ENCODE measurements at regions not wholly inside any gene's neighbourhood (a gene's known extent, or its start where the extent isn't known, plus 50 kb on each side); places are given as distances from the start of the nearest gene placed in this dataset.

GRCh38 chr2:2824588-2824987 is 493.5 kb upstream of the MYT1L start:
- Histone ChIP-seq H4K20me1 (ENCODE audit: low read depth, low read length) (no peaks in the 10 kb centered on the region), H3K4me3 (ENCODE audit: insufficient read depth, low read length, poor library complexity, severe bottlenecking) (no peak overlapping the region), H3K27ac (ENCODE audit: low read depth, low read length) (no peak overlapping the region), H2AFZ (ENCODE audit: low read depth, low read length, severe bottlenecking) (no peak overlapping the region), H3K9ac (ENCODE audit: low read length) (no peak overlapping the region), H3K36me3 (ENCODE audit: low read length) (no peaks in the 10 kb centered on the region), H3F3A (ENCODE audit: insufficient read depth) (no peaks in the 10 kb centered on the region), H3K27me3 (ENCODE audit: low read length) (no peaks in the 10 kb centered on the region), H3K4me2 (ENCODE audit: low read depth, low read length, poor library complexity, severe bottlenecking) (no peak overlapping the region), H3K79me2 (ENCODE audit: insufficient read depth, low read length) (no peaks in the 10 kb centered on the region), H3K9me3 (ENCODE audit: insufficient read depth, low read length) (peaks cover 7% of the 10 kb centered on the region; the same call in 1 of the 2 replicates), H3K9me2 (replicated peaks; ENCODE audit: insufficient read depth, low read length) (no peaks in the 10 kb centered on the region; the same call in 1 of the 2 replicates)
- TF ChIP-seq EZH2phosphoT487 (conservative IDR thresholded peaks at IDR 0.05; ENCODE audit: low read length) (no peak), CTCF (IDR thresholded peaks at IDR 0.05; ENCODE audit: insufficient read depth, low read length, poor library complexity, severe bottlenecking) (no peak)

DNA sequence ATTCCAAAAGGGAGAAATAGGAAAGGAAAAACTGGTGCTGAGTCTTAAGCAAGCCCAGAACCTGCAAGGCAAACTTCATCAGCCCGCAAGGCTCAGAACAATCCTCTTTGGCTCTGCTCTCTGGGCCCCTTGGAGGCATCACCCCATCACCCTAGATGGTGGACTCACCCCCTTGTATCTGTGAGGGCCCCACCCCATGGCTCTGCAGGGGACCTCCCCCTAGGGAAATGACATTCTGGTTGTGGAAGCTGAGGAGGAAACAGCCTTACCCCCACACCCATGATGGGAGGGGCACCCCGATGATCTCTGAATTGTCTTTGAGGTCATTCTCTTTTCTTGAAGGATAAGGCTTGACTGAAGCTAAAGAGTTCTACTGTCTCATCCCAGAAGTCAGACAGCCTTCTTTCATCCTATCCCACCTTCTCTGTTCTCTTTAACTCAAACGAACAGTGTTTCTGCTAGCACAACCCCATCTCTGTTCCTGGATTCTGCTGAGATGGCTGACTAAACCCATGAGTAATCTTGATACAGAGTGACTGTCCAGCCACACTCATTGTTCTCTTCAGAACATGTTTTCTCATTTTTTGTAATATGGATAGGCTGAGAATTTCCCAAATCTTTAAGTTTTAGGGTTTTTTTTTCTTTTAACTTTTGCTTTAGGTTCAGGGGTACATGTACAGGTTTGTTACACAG is 492.1 kb upstream of the MYT1L start:
- H3F3A ChIP-seq (ENCODE audit: insufficient read depth), result no peaks in the 10 kb centered on the region
- TF ChIP-seq EZH2phosphoT487 (conservative IDR thresholded peaks at IDR 0.05; ENCODE audit: low read length) (no peak), CTCF (IDR thresholded peaks at IDR 0.05; ENCODE audit: insufficient read depth, low read length, poor library complexity, severe bottlenecking) (no peak)
- peaks cover 4% of the 10 kb centered on the region; the same call in 1 of the 2 replicates for H3K9me2 ChIP-seq (replicated peaks; ENCODE audit: insufficient read depth, low read length)

DNA sequence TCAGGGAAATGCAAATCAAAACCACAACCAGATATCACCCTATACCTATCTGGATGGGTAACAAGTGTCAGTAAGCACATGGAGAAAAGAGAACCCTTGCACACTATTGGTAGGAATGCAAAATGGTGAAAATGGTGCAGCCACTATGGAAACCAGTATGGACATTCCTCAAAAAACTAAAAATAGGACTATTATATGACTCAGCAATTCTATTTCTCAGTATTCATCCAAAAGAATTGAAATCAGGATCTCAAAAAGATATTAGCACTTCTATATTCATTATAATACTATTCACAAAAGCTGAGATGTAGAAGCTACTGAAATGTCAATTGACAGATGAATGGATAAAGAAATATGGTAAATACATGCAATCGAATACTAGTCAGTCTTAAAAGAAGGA is 491.1 kb upstream of the MYT1L start:
- no peak overlapping the region for H3K4me2 ChIP-seq (ENCODE audit: low read depth, low read length, poor library complexity, severe bottlenecking)
- no peaks in the 10 kb centered on the region for H3F3A ChIP-seq (ENCODE audit: insufficient read depth)
- no peak overlapping the region for H3K27ac ChIP-seq (ENCODE audit: low read depth, low read length)
- H3K79me2 ChIP-seq (ENCODE audit: insufficient read depth, low read length), result no peaks in the 10 kb centered on the region
- H3K9me2 ChIP-seq (replicated peaks; ENCODE audit: insufficient read depth, low read length), result peaks cover 4% of the 10 kb centered on the region; the same call in 1 of the 2 replicates
- TF ChIP-seq CTCF (IDR thresholded peaks at IDR 0.05; ENCODE audit: insufficient read depth, low read length, poor library complexity, severe bottlenecking), result no peak
- TF ChIP-seq EZH2phosphoT487 (conservative IDR thresholded peaks at IDR 0.05; ENCODE audit: low read length), result no peak
- peaks cover 7% of the 10 kb centered on the region; the same call in 1 of the 2 replicates for H3K9me3 ChIP-seq (ENCODE audit: insufficient read depth, low read length)
- no peak overlapping the region for H2AFZ ChIP-seq (ENCODE audit: low read depth, low read length, severe bottlenecking)
- H3K9ac ChIP-seq (ENCODE audit: low read length), result no peak overlapping the region
- no peaks in the 10 kb centered on the region for H4K20me1 ChIP-seq (ENCODE audit: low read depth, low read length)
- H3K36me3 ChIP-seq (ENCODE audit: low read length), result no peaks in the 10 kb centered on the region
- no peaks in the 10 kb centered on the region for H3K27me3 ChIP-seq (ENCODE audit: low read length)
- no peak overlapping the region for H3K4me3 ChIP-seq (ENCODE audit: insufficient read depth, low read length, poor library complexity, severe bottlenecking)

More for the DNA sequence above, 492.1 kb upstream of the MYT1L start:
- H3K27ac ChIP-seq (ENCODE audit: low read depth, low read length), result no peak overlapping the region
- no peak overlapping the region for H3K9ac ChIP-seq (ENCODE audit: low read length)
- no peaks in the 10 kb centered on the region for H3K79me2 ChIP-seq (ENCODE audit: insufficient read depth, low read length)
- no peaks in the 10 kb centered on the region for H3K27me3 ChIP-seq (ENCODE audit: low read length)
- H3K4me2 ChIP-seq (ENCODE audit: low read depth, low read length, poor library complexity, severe bottlenecking), result no peak overlapping the region
- no peak overlapping the region for H2AFZ ChIP-seq (ENCODE audit: low read depth, low read length, severe bottlenecking)
- no peak overlapping the region for H3K4me3 ChIP-seq (ENCODE audit: insufficient read depth, low read length, poor library complexity, severe bottlenecking)
- no peaks in the 10 kb centered on the region for H4K20me1 ChIP-seq (ENCODE audit: low read depth, low read length)
- H3K9me3 ChIP-seq (ENCODE audit: insufficient read depth, low read length), result peaks cover 7% of the 10 kb centered on the region; the same call in 1 of the 2 replicates
- no peaks in the 10 kb centered on the region for H3K36me3 ChIP-seq (ENCODE audit: low read length)

All from SU-DHL-6 (cell line).